Endodermal cell (in vitro differentiated cells): ENCODE measurements at regions not wholly inside any gene's neighbourhood (a gene's known extent, or its start where the extent isn't known, plus 50 kb on each side); places are given as distances from the start of the nearest gene placed in this dataset.

Experiments
- DNase-seq: peaks from one replicate; pipeline ENCODE4 v3.0.0-alpha.2; 2017
- H3K27ac ChIP-seq: 2 replicates; pipeline ENCODE4 v1.5.1; 2013; ENCODE audit warnings: mild to moderate bottlenecking, low read depth, low read length, moderate library complexity
- H3K27me3 ChIP-seq: 2 replicates; pipeline ENCODE4 v1.6.1; 2013; ENCODE audit warnings: mild to moderate bottlenecking, low read length, moderate library complexity; ENCODE audit not compliant: insufficient read depth, control insufficient read depth, poor library complexity, severe bottlenecking
- H3K36me3 ChIP-seq: 2 replicates; pipeline ENCODE4 v1.7.0; 2013; ENCODE audit warnings: mild to moderate bottlenecking, low read length, moderate library complexity; ENCODE audit not compliant: control insufficient read depth, insufficient read depth
- H3K4me1 ChIP-seq: one replicate; pipeline ENCODE4 v1.7.0; 2013; ENCODE audit warnings: low read length; ENCODE audit not compliant: control insufficient read depth, insufficient read depth
- H3K4me3 ChIP-seq: 2 replicates; pipeline ENCODE4 v1.5.1; 2013; ENCODE audit warnings: mild to moderate bottlenecking, low read length, moderate library complexity
- H3K9ac ChIP-seq: 2 replicates; pipeline ENCODE4 v1.6.1; 2013; ENCODE audit warnings: mild to moderate bottlenecking, low read length, moderate library complexity; ENCODE audit not compliant: poor library complexity, severe bottlenecking; ENCODE audit errors: extremely low read depth
- H3K9me3 ChIP-seq: 2 replicates; pipeline ENCODE4 v1.6.1; 2013; ENCODE audit warnings: mild to moderate bottlenecking, low read length, moderate library complexity; ENCODE audit not compliant: control insufficient read depth
- H3K27ac Mint-ChIP-seq: 2 replicates; pipeline ENCODE4 v1.8.0; 2020; ENCODE audit warnings: mixed read lengths
- H3K27me3 Mint-ChIP-seq: 2 replicates; pipeline ENCODE4 v1.8.0; 2021; ENCODE audit warnings: mild to moderate bottlenecking, mixed read lengths; ENCODE audit not compliant: insufficient read depth
- H3K36me3 Mint-ChIP-seq: 2 replicates; pipeline ENCODE4 v1.8.0; 2020; ENCODE audit warnings: low read depth, mixed read lengths
- H3K4me1 Mint-ChIP-seq: 2 replicates; pipeline ENCODE4 v1.8.0; 2020; ENCODE audit warnings: mixed read lengths
- H3K4me3 Mint-ChIP-seq: 2 replicates; pipeline ENCODE4 v1.8.0; 2020; ENCODE audit warnings: mild to moderate bottlenecking, moderate library complexity, mixed read lengths
- H3K9me3 Mint-ChIP-seq: 2 replicates; pipeline ENCODE4 v1.8.0; 2020; ENCODE audit warnings: mild to moderate bottlenecking, mixed read lengths
- CTCF ChIP-seq: fragments of 200-600 bp; sonication (generic); conservative IDR thresholded peaks from 2 replicates; pipeline ENCODE4 v1.5.0; 2021; ENCODE audit warnings: antibody characterized with exemption, mild to moderate bottlenecking
- whole genome bisulfite sequencing, 2 experiments: methylation state at CpG; one replicate each; pipeline versions ENCODE4 v1.1.5 to v1.1.7; 2013; ENCODE audit warnings: missing lambda C conversion rate in 2 of 2, mixed read lengths in 1 of 2; ENCODE audit not compliant: insufficient coverage in 1 of 2, insufficient read length in 1 of 2; 5-methylcytosine and 5-hydroxymethylcytosine counted together

- H3K27ac Mint-ChIP-seq, result no peak overlapping the region
- TF ChIP-seq CTCF, result no peak
- Histone ChIP-seq H3K36me3 (no peaks in the 10 kb centered on the region), H3K4me1 (no peaks in the 10 kb centered on the region), H3K9ac (no peak overlapping the region), H3K4me3 (no peak overlapping the region), H3K27ac (no peak overlapping the region), H3K9me3 (no peaks in the 10 kb centered on the region), H3K27me3 (no peaks in the 10 kb centered on the region)
- peaks cover 4% of the 10 kb centered on the region for H3K9me3 Mint-ChIP-seq
- DNase-seq, result no peak
- no peaks in the 10 kb centered on the region for H3K4me1 Mint-ChIP-seq
- H3K36me3 Mint-ChIP-seq, result no peaks in the 10 kb centered on the region
- no peaks in the 10 kb centered on the region for H3K27me3 Mint-ChIP-seq
- H3K4me3 Mint-ChIP-seq, result no peak overlapping the region
These were observed 507.6 kb upstream of the NRSN1 start for GRCh38 chr6:23618366-23618765.

DNA sequence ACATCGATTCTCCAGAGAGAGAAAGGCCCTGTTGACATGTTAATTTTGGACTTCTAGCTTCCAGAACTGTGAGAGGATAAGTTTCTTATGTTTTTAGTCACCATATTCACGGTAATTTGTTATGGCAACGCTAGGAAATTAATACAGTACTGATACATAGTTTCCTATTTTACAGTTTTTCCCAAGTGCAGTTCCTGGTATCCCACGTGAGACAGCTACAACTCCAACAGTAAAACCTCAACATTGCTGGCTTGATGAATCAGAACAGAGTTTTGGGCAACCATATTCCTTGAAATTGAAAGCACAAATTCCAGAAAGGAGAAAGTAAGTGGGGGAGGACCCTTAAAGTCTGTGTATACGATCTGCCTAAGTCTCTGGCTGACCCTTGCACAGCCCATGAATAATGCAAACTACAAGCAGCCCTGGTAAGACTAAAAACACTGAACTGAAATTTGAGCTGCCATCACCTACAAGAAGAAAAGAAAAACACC lies 505.1 kb upstream of the NRSN1 start:
- no peak for TF ChIP-seq CTCF
- H3K9me3 ChIP-seq, result no peaks in the 10 kb centered on the region
- Mint-ChIP-seq H3K27me3 (no peaks in the 10 kb centered on the region), H3K4me1 (no peaks in the 10 kb centered on the region), H3K27ac (no peak overlapping the region), H3K4me3 (no peak overlapping the region), H3K36me3 (no peaks in the 10 kb centered on the region), H3K9me3 (peaks cover 4% of the 10 kb centered on the region)
- peak overlapping the region; percentile 47 for H3K27ac ChIP-seq
- no peaks in the 10 kb centered on the region for H3K4me1 ChIP-seq
- no peak overlapping the region for H3K9ac ChIP-seq
- no peaks in the 10 kb centered on the region for H3K27me3 ChIP-seq
- 54 to 56% methylated on average over 3 to 5 of the region's 5 CpGs for WGBS, 2 experiments
- no peak for DNase-seq
- H3K4me3 ChIP-seq, result no peak overlapping the region
- no peaks in the 10 kb centered on the region for H3K36me3 ChIP-seq

DNA sequence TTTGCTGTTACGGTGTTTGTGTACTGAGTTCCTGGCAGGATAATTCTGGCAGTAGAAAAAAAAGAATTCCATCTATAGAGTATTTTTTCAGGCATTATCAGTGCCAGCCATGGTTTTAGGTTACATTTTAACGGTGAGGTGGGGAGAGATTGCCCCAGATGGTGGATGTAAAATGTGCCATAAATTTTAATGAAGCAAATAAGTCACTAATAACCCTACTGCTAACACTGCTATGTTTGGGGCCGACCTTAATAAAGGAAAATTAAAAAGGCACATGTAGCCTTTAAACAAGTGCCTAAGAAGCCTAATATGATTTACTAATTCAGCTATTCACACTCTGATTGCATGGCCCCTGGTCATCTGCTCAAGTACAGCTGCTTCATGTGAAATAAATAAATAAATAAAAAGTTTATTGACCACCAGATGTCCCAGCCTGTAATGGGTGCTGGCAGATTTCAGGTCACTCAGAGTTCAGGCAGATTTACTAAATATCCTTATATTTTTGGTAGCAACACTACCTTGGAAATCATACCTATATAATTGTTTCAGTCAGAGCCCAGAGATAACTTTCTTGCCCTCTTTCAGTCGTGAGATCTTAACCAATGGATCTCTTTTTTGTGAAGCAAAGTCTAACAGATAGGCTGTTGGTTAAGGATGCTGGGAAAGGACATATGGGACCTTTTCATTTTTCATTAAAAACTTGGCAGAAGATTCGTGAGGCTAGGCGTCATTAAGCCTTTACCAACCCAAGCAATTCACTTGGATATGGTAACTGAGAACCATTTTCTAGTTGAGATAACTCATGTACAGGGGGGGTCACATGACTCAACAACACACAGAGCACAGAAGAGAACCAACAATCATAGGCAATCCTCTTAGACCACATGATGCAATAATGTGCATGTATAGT lies 495.0 kb upstream of the NRSN1 start:
- Mint-ChIP-seq H3K36me3 (no peaks in the 10 kb centered on the region), H3K27me3 (no peaks in the 10 kb centered on the region), H3K4me3 (no peak overlapping the region), H3K9me3 (no peaks in the 10 kb centered on the region), H3K4me1 (no peaks in the 10 kb centered on the region), H3K27ac (no peak overlapping the region)
- H3K9me3 ChIP-seq, result no peaks in the 10 kb centered on the region
- 94 to 95% methylated on average over 2 to 6 of the region's 6 CpGs for WGBS, 2 experiments
- no peak for DNase-seq
- H3K4me3 ChIP-seq, result no peak overlapping the region
- H3K27me3 ChIP-seq, result no peaks in the 10 kb centered on the region
- no peak overlapping the region for H3K27ac ChIP-seq
- no peaks in the 10 kb centered on the region for H3K4me1 ChIP-seq
- H3K9ac ChIP-seq, result no peak overlapping the region
- no peak for TF ChIP-seq CTCF
- no peaks in the 10 kb centered on the region for H3K36me3 ChIP-seq
